GM12864 (cell line): ENCODE measurements at regions not wholly inside any gene's neighbourhood (a gene's known extent, or its start where the extent isn't known, plus 50 kb on each side); places are given as distances from the start of the nearest gene placed in this dataset.

Experiments
- DNase-seq: peaks from one replicate; pipeline ENCODE4 v3.0.0-alpha.2; 2011; ENCODE audit warnings: low read depth
- H3K4me3 ChIP-seq: 2 replicates; pipeline ENCODE4 v1.5.1; 2011; ENCODE audit warnings: mild to moderate bottlenecking, low read depth, low read length, control low read depth
- CTCF ChIP-seq: IDR thresholded peaks from 2 replicates; pipeline ENCODE4 v1.5.1; 2011; ENCODE audit warnings: low read depth, mild to moderate bottlenecking, moderate library complexity, low read length, control low read depth, inconsistent platforms; ENCODE audit errors: missing control alignments

- no peak overlapping the region for H3K4me3 ChIP-seq
- TF ChIP-seq CTCF, result no peak
- no peak for DNase-seq
Measured at GRCh38 chr13:38103851-38104250, 234.3 kb upstream of the TRPC4 start.

DNA sequence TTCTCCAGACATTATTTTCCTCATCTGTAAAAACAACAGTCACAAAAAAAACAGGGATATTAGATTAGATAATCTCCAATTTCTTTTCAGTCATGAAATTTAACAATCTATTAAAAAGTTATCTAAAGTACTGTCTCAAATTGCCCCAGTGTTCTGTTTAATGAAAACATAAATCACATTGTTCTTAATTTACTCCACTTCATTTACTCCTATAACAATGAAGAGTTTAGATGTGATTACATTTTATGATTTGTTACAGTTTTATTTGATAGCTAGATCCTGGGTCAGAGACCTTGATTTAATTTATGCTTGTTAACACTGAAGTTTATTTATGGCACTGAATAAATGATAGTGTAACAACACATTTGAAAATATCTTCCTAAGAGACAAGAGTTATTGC is 230.2 kb upstream of the TRPC4 start:
- no peak for DNase-seq
- no peak overlapping the region for H3K4me3 ChIP-seq
- TF ChIP-seq CTCF, result no peak

DNA sequence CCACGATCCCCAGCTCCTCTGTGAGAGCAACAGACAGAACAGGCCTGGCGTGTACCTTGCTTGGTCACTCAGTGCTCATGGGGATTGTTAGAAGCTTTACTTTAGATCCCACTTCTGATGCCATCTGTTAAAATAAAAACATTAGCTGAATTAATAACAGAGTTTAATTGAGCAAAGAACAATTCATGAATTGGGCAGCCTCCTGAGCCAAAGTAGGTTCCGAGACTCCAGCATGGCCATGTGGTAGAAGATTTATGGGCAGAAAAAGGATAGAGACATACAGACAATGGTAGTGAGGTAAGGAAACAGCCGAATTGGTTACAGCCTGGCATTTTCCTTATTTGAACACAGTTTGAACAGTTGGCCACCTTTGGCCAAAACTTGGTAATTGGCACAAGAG is 223.9 kb upstream of the TRPC4 start:
- no peak overlapping the region for H3K4me3 ChIP-seq
- no peak for DNase-seq
- TF ChIP-seq CTCF, result no peak

DNA sequence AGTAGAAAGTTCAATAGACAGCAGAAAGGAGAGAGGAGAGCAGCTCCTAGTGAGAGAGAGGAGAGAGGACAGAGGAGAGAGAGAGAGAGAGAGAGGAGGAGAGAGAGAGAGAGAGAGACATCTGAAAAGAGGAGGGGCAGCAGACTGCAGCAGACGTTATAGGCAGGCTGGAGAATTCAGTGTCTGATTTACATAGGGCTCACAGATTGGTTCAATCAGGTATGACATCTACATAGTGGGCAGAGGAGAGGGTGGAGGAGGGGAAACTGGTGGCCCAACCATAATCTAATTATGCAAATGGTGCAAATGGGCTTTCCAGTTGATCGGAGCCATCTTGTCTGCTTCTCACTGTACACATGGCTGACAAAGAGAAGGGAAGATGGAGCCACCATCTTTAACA is 221.3 kb upstream of the TRPC4 start:
- H3K4me3 ChIP-seq, result no peak overlapping the region
- DNase-seq, result no peak
- no peak for TF ChIP-seq CTCF

GRCh38 chr13:38086721-38087120 is 217.1 kb upstream of the TRPC4 start:
- H3K4me3 ChIP-seq, result no peak overlapping the region
- no peak for DNase-seq
- TF ChIP-seq CTCF, result no peak

- no peak for DNase-seq
- H3K4me3 ChIP-seq, result no peak overlapping the region
- TF ChIP-seq CTCF, result no peak
Measured at GRCh38 chr13:38086013-38086412, 216.4 kb upstream of the TRPC4 start.

- DNase-seq, result no peak
Measured at GRCh38 chr13:38073931-38074330, 204.4 kb upstream of the TRPC4 start.

More at GRCh38 chr13:38073931-38074330, 204.4 kb upstream of the TRPC4 start:
- no peak overlapping the region for H3K4me3 ChIP-seq
- no peak for TF ChIP-seq CTCF
